ENCODE measurements at regions not wholly inside any gene's neighbourhood (a gene's known extent, or its start where the extent isn't known, plus 50 kb on each side); places are given as distances from the start of the nearest gene placed in this dataset.

- TF ChIP-seq EZH2 (IDR thresholded peaks at IDR 0.05), result no peak
- TF ChIP-seq POLR2AphosphoS5 (IDR thresholded peaks at IDR 0.05; ENCODE audit: borderline replicate concordance, low read depth, low read length), result no peak
- TF ChIP-seq FOXP2 (optimal IDR thresholded peaks at IDR 0.05; ENCODE audit: control extremely low read depth, extremely low read length, insufficient read depth), result no peak
These were observed 598.9 kb downstream of the SPOCK3 start for GRCh38 chr4:166635367-166635766.
